HG02938 (cell line): ENCODE measurements at regions not wholly inside any gene's neighbourhood (a gene's known extent, or its start where the extent isn't known, plus 50 kb on each side); places are given as distances from the start of the nearest gene placed in this dataset.
"Not testable (repeated sequence)": the region's sequence is repeated elsewhere in the genome, so short reads cannot be mapped to it uniquely, and the experiment has no call there.

Experiments
- ATAC-seq: cut with Tn5 transposase; IDR thresholded peaks from one replicate; pipeline ENCODE4 v1.9.1; 2021; ENCODE audit warnings: mild to moderate bottlenecking, moderate library complexity; ENCODE audit not compliant: unreplicated experiment

GRCh38 chr3:191641789-191642188 is 180.8 kb downstream of the PYDC2 start:
- no peak for ATAC-seq

DNA sequence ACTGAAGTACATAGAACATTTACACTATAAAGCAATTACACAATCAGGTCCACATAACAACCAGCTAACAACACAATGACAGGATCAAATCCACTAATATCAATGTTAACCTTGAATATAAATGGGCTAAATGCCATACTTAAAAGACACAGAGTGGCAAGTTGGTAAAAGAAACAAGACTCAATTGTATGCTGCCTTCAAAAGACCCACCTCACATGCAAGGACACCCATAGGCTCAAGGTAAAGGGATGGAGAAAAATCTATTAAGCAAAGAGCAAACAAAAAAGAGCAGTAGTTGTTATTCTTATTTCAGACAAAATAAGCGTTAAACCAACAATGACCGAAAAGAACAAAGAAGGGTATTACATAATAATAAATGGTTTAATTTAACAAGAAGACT is 183.3 kb downstream of the PYDC2 start:
- no peak for ATAC-seq

DNA sequence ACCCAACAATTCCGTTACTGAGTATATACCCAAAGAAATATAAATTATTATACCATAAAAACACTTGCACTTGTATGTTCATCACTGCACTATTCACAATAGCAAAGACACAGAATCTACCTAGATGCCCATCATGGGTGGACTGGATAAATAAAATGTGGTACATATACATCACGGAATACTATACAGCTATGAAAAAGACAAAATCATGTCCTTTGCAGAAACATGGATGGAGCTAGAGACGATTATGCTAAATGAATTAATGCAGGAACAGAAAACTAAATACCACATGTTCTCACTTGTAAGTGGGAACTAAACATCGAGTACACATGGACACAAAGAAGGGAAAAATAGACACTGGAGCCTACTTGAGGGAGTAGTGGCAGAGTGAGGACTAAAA is 185.3 kb downstream of the PYDC2 start:
- no peak for ATAC-seq

DNA sequence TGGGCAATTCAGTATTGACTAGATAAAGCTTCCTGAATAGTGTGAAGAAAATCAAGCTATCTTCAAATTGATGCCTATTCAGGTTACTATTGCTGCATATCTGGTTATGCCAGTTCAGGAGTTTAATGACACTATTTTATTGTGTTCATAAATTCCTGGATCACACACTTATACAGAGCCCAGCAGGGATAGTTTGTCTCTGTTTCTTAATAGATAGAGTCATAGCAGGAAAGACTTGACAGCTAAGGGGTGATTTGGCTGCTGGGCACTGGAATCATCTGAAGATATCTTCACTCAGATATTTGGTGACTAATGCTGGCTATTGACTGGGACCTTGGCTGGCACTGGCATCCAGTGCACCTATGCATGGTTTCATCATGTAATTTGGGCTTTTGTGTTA is 187.8 kb downstream of the PYDC2 start:
- no peak for ATAC-seq

- no peak for ATAC-seq
Measured at GRCh38 chr3:191649626-191650025, 188.7 kb downstream of the PYDC2 start.

DNA sequence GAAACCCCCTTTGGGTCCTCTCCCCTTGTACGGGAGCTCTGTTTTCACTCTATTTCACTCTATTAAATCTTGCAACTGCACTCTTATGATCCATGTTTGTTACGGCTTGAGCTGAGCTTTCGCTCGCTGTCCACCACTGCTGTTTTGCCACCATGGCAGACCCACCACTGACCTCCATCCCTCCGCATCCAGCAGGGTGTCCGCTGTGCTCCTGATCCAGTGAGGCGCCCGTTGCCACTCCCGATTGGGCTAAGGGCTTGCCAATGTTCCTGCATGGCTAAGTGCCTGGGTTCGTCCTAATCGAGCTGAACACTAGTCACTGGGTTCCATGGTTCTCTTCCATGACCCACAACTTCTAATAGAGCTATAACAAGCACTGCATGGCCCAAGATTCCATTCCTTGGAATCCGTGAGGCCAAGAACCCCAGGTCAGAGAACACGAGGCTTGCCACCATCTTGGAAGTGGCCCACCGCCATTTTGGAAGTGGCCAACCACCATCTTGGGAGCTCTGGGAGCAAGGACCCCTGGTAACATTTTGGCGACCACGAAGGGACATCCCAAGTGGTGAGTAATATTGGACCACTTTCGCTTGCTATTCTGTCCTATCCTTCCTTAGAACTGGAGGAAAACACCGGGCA is 197.9 kb downstream of the PYDC2 start:
- ATAC-seq, result not testable (repeated sequence)

DNA sequence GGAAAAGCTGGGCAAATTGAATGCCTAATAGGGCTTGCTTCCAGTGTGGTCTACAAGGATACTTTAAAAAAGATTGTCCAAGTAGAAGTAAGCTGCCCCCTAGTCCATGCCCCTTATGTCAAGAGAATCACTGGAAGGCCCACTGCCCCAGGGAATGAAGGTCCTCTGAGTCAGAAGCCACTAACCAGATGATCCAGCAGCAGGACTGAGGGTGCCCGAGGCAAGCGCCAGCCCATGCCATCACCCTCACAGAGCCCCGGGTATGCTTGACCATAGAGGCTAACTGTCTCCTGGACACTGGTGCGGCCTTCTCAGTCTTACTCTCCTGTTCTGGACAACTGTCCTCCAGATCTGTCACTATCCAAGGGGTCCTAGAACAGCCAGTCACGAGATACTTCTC is 201.2 kb downstream of the PYDC2 start:
- ATAC-seq, result not testable (repeated sequence)

GRCh38 chr3:191680989-191681597 is 220.1 kb downstream of the PYDC2 start:
- ATAC-seq, result no peak

DNA sequence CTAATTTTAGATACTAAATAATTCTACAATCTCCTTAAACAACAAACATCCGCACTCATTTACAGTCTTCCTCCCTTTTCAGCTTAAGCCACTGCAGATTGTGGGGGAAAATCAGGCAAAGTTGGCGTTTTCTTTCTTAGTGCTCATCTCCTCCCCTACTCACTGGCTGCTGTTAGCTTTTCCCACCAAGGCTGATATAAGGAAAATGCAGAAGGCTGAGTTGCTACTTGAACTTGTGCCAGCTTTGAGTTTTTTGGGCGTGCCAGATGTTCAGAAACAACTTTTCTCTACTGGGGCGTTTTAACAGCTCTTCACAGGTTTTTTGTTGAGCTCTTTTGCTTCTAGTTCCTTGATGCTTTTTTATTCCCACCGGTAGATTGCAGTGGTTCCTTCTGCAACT is 222.0 kb downstream of the PYDC2 start:
- no peak for ATAC-seq

DNA sequence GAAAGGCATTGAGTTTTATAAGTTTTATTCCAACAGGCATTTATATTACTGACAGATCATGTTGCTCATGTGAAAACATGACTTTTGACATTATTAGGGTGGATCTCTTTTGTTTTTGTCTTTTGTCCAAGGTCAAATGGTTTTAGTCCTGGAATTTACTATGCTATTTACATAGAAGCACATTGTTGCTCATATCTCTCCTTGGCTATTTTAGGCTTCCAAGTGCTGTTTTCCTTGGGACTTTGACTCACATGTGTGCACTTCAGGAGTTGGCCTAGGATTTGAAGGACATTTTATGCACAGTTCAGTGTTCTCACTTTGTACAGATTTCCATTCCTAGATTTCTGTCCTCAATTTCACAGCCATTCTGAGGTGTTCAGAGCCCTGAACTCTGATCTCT is 225.7 kb downstream of the PYDC2 start:
- no peak for ATAC-seq

DNA sequence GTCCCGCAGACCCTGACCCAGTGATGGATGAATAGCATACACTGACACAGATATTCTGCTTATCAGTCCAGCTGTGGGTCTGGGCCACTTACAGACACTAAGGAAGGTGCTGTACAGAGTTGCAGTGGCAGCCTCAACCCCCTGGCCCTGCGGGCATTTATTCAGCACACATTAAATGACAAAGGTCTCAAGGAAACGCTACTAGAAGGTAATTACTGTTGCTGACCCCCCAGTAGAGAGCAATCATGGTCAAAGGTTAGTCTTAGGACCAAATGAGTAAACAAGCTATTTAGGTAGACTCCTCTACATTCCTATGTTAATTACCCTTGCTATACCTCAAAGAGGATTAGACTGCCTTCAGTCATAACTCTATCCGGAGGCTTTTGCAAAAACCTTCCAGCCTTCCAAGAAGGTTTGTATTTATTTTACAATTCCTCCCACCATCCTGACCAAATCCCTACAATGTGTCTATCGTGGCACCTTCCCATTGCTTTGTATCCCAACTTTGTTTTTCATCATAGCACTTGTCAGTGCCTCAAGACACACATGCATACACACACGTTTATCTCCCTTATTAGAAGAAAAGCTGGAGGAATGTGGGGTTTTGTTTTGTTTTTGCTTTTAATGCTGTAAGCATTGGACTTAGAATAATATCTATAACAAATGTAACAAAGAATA is 227.9 kb downstream of the PYDC2 start:
- no peak for ATAC-seq

- not testable (repeated sequence) for ATAC-seq
Measured at GRCh38 chr3:191691184-191691583, 230.2 kb downstream of the PYDC2 start.

DNA sequence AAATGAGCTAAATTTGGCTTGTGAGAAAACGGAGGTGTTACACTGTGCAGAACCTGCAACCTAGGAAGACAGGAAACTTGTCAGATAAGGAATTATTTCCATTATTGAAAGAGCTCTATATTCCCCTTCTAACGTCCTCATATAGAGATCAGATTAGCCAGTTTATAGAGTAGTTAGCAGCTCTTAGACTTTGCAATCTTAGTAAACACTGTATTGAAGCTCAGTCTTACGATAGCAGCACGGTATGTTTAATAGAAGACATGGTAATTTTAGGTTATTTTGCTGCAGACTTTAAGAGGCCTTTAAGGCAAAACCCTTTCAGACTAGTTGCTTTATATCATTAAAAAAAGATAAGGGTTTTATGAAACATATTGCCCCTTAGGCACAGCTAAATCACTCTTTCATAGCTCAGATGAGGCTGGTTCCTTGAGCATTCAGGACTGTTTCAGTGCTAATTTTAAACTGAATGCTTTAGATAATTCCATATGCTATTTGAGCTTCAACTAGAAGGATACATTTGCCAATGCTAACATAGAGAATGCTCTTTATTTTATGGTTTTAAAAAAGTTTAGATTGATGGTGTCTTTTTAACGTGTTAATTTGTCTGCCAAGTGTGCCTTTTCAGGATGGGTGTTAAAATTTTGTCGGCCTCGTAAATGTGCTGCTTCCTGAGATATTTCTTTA is 234.3 kb downstream of the PYDC2 start:
- ATAC-seq, result no peak

- no peak for ATAC-seq
Measured at GRCh38 chr3:191695815-191696153, 234.8 kb downstream of the PYDC2 start.

- ATAC-seq, result no peak
Measured at GRCh38 chr3:191696348-191696747, 235.4 kb downstream of the PYDC2 start.

GRCh38 chr3:191699546-191699945 is 238.6 kb downstream of the PYDC2 start:
- no peak for ATAC-seq

- no peak for ATAC-seq
Measured at GRCh38 chr3:191702121-191702520, 241.2 kb downstream of the PYDC2 start.

DNA sequence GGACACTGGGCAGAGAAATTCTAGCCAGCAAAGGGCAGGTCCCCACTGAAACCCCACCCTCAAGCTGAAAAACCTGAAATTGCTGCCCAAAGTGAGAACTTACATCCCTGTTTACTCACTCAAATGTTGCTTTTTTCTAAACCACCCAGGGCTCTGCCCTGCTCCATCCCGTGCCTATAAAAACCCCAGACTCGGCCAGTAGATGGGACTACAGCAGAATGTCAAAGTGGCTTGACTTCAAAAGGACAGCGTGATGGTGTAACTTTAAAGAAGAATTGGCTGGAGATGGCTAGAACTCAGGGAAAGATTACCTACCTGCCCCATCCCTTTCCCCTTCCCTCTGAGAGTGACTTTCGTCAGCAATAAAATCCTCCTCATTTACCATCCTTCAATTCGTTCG is 246.9 kb downstream of the PYDC2 start:
- ATAC-seq, result no peak

DNA sequence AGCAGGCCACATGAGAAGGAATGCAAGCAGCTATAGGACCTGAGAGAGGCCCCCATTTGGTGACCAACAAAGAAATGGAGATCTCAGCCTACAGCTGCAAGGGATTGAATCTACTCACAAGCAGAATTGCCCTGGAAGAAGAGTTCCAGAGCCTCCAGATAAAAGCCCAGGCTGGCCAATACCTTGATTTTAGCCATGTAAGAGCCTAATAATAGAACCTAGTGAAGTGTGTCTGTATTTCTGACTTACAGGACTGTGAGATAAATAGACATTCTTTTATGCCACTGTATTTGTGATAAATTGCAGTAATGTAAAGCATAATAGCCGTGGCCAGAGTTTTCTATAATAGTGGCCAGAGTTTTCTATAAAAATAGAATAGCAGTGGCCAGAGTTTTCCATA is 254.6 kb downstream of the PYDC2 start:
- no peak for ATAC-seq

DNA sequence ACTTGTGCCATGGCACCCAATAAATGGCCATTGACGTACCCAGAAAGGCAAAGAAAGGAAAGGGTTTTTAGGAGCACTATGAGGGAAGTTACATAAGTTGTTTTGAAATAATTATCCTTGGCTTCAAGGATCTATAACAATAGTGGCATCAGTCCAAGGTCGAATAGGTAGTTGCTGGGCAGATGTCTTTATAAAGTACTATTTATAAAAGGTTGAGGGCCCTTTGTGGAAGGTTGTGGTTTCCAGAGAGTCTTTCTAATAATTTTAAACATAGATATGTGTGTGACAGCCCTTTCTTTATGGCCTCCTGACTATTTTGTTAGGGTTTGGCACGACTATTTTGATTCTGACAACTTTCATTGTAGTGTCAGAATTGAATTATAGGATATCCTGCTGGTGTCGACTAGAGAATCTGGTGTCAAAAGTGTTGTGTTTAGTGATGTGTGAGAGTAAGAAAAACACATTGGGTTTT is 260.5 kb downstream of the PYDC2 start:
- ATAC-seq, result no peak

DNA sequence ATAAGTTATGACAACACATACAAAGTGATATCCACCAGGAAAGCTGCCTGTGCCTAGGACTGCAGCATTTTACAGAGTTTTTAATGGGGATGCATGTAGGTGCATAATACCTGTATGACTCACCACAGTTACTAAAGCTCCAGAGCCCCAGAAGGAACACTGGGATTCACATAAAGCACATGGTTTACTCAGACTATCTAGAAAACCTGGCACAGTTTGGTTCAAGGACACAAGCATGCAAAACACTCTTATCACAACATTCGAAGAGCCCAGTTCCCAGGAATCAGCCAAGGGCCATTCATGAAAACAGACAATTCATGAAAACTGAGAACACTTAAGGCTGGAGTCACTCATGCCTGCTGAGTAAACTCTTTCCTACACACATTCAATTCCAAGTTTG is 261.0 kb downstream of the PYDC2 start:
- ATAC-seq, result no peak

DNA sequence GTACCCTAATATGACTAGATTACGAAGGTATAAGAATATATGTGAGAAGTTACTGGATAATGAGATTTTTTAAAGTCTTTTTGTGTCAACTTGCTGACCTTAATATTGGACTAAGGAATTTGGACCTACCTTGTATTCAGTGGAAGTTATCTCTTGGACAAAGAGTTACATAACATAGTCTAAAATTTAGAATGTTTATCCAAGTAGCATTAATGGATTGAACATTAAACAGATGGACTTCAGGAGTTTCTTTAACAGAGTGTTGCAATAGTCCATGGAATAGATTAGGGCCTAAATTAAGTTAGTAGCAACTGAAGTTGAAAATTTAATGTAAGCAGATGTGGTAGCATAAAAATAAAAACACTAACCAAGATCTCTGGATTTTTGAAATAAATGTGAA is 266.4 kb downstream of the PYDC2 start:
- ATAC-seq, result no peak
